ENCODE measurements at regions not wholly inside any gene's neighbourhood (a gene's known extent, or its start where the extent isn't known, plus 50 kb on each side); places are given as distances from the start of the nearest gene placed in this dataset.

DNA sequence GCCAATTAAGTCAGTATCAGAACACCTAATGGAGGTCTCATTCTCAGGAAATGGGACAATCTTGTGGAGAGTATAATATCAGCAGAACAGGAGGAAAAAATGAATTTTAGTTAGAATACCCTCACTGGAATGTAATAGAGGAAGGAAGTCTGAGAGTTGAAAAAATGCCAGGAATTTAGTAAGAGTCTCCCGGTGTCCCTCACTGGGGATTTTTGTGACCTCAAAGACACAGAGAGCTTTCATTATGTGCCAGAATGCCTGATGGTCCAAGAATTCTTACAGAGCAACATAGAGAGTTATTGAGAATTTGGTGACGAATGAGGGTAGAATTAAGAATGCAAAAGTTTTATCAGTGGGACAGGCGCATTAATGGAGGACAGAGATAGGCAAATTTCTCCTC is 443.5 kb upstream of the B3GALT2 start:
- DNase-seq (ENCODE audit: low read depth in 2 of 2) = no peak

DNA sequence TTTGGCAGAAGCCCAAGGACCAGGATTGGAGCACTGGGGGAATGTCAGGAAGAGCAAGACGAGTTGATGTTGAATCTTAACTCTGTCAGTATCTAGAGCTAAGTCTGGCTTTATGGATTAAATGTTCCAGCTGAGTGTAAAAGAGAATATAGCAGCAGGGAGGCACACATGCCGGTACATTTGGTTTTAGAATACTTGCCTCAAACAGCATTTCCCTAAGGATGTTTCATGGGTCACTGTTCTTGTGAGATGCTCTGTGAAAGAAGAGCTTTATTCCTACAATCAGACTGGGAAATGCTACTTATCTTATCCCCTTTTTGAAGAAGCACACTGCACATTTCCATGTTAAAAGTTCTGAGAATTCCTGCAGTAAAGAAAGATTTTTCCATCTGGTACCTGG is 440.3 kb upstream of the B3GALT2 start:
- DNase-seq (ENCODE audit: low read depth in 2 of 2) = no peak

DNA sequence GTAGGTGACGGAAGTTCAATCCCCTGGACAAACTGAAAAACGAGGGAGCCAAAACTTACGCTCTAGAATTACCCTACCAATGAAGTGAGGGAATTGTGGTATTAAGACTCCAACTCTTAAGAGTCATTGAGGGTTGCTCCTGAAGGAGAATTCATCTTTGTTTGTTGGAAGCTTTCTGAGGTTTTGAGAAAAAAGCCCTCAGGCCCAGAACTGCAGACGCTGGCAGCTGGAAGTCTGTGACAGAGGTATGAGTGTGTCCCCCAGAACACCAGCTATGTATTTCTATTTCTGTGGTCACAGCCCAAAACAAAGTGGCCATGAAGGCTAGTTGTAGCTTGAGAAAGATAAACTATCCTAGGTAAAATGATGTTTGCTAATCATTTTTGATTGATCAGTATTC is 438.8 kb upstream of the B3GALT2 start:
- DNase-seq (ENCODE audit: low read depth in 2 of 2) = no peak

DNA sequence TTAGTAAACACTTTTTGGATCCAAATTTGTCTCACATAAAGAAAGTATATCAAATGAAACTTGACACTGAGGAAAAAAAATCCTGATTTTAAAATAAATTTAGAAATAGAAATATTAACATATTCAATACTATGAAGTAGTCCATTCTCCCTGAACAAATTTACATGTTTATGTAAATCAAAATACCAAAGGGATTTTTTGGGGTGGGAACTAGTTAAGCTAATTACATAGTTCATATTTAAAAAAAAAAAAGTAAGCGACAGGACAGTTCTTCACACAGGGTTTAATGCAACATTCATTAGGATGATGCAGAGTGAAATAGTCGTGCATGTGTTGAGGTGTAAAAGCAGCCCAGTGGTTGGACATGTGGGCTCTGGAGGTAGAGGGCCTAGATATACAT is 433.5 kb upstream of the B3GALT2 start:
- no peak for DNase-seq (ENCODE audit: low read depth in 2 of 2)

DNA sequence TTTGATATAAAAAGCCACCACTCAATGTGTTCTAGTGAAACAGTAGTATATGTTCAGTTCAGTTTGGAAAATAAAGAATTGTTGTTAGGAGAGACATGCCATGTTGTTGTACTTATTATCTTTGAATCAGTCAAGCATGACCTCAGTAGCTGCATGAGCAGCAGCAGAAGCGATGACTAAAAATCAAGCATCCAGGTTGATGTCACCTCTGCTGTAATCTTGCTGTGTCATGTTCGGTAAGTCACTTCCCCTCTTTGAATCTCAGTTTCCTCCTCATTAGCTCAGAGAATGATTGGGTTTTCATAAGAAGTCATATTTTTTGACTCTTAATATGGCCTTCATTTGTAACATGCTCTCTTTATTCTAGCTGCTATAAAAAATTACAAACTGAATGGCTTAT is 428.4 kb upstream of the B3GALT2 start:
- no peak for DNase-seq (ENCODE audit: low read depth in 2 of 2)

DNA sequence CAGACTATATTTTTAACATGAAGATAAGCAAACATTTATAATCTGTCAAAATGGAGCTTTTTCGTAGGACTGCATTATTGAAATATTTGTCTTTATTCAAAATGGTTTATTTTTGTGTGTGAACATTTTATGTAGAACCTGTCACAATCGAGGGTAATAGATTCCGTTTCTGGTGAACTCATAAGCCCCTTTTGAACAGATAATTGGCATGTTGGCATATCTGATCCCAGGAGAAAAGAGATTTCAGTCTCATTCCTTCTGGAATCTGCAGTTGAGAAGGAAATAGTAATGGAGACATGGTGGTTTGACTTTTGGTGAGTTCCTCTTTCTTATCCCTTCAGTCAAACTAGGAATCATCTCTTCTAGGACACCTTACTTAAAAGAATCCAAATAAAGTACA is 427.9 kb upstream of the B3GALT2 start:
- DNase-seq (ENCODE audit: low read depth in 2 of 2) = no peak

DNA sequence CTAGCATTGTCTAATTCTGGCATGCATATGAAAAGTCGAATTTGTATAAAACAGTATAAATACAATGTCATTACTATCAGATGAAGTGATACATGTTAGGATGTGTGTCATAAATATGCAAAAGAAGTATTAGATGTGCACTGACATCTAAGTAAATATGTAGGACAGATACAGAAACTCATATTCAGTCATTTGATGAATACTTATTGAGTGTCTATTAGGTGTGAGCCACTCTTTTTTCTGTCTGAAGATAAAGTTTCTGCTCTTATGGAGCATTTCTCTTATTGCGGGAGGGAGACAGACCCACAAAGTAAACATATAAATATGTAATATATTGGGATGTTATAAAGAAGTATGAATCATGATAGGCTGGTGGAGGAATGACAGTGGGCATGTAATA is 426.6 kb upstream of the B3GALT2 start:
- DNase-seq (ENCODE audit: low read depth in 2 of 2) = no peak

DNA sequence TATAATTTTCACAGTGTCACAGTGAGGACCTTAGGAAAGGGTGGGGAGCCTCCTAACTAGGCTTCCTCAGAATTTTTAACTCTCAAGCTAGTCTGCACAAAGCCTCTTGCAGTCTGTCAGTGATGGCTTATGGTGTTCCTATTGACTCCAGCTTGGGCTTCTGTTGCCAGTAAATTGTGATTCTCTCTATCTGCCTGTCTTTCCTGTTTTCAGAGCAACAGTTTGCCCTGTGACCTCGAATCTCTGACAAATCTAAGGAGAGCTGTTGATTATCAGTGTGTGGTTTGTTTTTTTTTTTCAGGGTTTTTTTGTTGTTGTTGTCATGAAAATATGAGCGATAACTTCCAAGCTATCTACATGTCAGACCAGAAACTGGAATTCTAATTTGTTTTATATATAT is 423.2 kb upstream of the B3GALT2 start:
- DNase-seq (ENCODE audit: low read depth in 2 of 2) = no peak

DNA sequence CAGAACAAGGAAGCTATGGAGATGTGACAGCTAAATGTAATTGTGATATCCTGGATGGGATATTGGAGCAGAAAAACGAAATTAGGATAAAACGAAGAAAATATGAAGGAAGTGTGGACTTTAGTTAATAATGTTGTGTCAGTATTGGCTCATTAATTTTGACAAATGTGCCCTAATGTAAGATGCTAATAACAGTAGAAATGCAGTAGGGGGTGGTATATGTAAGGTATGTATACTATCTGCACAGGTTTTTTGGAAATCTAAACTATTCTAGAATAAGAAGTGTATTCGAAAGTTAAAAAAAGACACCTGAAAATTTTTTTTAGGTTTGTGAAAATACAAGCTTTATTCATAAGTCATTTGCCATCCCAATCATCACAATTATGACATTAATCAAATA is 421.4 kb upstream of the B3GALT2 start:
- no peak for DNase-seq (ENCODE audit: low read depth in 2 of 2)

DNA sequence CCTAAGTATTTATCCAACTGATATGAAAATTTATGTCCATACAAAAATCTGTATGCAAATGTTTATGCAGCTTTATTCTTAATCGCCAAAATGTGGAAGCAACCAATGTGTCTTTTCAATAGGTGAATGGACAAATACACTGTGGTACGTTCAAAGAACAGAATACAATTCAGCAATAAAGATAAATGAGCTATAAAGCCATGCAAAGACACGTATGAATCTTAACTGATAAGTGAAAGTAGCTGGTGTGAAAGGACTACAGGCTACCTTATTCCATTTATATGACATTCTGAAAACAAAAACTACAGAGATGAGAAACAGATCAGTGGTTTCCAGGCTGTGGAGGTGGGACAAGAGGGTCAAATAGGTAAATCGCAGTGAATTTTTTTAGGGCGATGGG is 419.6 kb upstream of the B3GALT2 start:
- DNase-seq (ENCODE audit: low read depth in 2 of 2) = no peak

DNA sequence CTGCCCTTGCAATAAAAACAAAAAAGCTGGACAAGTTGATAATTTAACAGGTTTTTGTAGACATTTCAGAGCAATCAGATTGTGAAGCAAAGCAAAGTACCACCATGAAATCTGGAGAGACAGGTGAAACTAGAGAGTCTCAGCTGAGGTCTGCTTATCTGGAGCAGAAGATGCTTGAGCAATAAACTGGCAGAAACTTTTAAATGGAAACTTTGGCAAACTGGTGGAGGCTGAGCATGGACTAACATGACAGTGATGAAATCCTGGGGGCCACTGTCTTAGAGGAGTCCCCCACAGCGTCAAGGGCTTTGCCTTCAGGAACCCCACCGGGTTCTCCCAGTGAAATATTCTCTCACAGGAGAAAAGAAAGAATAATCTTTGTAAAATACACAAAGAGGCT is 416.3 kb upstream of the B3GALT2 start:
- DNase-seq (ENCODE audit: low read depth in 2 of 2) = no peak

DNA sequence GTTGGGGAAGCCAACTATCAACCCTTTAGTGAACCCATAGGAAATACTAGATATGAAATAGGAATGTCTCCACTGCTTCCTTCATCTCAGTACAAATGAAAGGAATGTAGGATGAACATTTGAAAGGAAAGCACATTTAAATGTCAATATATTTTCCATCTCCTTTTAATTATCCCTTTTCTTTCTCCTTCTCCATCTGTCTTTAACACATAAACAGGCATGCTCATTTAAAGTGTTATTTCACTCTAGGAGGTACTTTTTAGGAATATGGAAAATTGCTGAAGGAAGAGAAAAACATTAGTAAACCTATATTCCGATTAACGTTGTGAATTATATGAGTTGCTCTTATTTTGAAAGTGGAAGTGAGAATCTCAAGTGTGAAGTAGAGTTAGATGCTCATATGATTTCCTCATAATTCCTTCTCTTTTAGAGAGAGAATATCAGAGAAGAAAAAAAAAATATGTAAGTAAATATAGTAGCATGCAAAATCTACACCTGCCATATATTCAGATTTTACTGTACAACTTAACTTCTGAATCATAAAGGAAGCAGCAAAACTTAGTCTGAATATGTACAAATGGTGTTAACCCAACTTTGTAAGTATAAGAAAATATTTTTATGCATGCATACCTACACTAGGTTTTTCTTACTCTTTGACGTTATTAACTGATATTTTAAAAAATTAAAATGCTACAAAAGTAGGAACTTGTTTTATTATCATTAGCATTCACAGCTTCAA is 406.9 kb upstream of the B3GALT2 start:
- no peak for DNase-seq (ENCODE audit: low read depth in 2 of 2)

DNA sequence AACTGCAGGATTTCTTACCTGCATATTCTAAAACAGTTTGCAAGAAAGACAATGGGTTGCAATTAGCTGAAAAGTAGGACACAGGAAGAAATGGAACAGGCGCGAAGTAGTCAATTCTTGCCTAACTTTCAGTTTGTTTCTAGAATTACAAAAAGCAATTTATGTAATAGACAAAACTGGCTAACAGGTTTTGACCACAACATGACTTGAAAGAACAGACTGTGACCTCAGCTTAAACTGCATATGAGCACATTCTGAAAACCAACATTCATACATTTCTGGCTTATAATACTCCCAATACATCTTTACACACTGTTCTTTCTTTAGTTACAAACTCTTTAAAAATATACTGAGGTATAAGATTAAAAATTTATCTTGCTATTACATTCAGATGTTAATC is 405.9 kb upstream of the B3GALT2 start:
- DNase-seq (ENCODE audit: low read depth in 2 of 2) = no peak

DNA sequence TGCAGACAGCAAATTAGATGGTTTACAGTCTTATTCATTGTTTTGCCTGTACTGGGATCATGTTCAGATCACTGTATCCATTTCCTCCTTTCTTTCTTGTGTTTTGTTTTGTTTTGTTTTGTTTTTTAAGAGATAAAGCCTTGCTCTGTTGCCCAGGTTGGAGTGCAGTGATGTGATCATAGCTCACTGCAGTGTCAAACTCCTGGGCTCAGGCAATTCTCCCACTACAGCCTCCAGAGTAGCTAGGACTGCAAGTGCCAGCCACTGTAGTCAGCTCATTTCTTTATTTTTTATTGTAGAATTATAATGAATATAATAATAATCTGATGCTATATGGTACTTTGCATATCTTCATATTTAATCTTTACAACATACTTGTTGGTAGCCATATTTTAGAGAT is 403.7 kb upstream of the B3GALT2 start:
- DNase-seq (ENCODE audit: low read depth in 2 of 2) = no peak

DNA sequence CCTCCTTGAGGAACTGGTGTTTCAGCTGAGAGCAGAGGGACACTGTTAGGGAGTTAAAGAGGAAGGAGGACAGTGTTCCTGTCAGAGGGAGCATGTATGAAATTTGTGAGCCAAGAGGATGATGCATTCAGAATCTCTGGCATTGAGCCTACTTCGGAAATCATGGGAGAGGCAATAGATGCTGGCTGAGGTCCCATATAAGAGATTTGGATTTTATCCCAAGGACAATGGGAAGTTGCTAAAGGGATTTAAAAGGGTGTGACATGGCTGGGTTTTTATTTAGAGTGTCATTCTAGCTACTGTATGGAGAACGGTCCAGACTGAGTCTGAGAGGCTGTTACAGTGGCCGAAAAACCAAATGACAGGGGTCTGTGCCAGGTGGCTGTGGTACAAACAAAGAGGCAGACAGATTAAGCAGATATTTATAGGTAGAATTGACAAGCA is 403.2 kb upstream of the B3GALT2 start:
- DNase-seq (ENCODE audit: low read depth in 2 of 2) = no peak

DNA sequence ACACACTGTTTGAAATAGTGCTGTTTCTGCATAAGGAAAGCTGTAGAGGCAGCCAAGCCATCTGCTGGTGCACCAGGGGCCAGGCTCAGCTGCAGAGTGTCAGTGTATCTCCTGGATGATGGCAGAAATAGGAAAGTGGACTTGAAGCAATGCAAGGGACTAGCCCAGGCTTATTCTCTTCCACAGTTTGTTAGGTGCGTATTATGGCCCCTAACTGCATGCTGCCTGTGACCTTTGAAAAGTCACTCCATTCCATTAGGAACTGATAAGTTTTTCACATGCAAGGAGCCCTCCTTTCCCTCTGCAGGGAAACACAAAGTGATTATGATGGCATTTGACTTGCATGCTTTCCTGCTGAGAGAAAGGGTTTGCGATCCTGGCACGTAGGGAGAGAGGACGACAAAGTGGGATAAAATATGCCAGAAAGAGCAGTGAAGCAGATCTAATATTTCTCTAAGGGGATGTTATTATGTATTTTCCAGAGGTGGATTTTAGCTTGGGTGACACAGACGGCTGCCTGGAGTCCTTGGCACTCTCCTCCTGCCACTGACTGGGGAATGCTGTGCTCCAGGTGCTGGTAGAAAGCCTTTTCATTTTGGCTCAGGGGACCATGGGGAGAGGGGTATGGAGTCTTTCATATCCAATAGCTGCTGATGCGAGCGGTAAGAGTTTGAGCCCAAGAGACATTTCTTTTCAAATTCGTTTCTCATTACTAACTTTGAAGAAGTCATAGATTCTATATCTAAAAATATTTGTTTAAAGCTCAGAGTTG is 402.1 kb upstream of the B3GALT2 start:
- DNase-seq (ENCODE audit: low read depth in 2 of 2) = no peak

DNA sequence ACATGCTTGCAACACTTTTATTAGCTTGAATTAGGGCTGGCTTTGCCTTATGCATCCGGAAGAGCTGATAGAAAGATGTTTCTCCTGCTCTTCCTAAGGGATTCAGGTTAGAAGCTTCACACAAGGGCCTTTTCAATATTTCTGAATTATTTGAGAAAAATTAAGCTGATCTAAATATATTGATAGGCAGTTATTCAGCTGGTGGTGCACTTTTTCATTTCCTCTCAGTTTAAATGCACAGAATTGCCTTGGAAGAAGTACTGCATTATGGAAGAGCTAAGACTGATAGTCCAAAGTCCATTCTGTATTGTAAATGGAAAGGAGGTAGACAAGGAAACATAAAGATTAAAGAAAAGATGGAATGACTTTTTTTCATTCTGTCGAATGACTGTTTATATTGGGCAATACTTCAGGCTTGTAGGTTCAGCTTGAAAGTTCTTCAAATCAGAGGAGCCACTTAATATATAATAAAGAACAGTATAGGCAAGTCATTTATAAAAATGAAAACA is 398.4 kb upstream of the B3GALT2 start:
- DNase-seq (ENCODE audit: low read depth in 2 of 2) = no peak

DNA sequence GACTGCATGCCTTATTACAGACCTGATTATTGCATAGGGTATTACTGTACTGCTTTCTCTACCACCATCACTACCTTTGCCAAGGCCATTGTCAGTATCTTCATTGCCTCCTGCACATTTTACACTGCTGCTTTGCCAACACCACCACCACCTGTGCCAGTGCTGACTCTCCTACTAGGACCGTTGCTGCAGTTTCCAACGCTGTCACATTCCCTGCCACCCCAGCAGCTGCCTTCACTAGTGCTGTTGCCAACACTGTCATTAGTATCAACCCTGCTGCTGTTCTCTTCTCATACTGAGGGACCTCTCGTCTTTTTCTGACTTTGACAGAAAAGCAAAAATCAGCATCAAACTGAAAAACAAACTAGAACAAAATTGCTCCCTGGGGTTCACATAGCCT is 394.9 kb upstream of the B3GALT2 start:
- DNase-seq (ENCODE audit: low read depth in 2 of 2) = no peak

DNA sequence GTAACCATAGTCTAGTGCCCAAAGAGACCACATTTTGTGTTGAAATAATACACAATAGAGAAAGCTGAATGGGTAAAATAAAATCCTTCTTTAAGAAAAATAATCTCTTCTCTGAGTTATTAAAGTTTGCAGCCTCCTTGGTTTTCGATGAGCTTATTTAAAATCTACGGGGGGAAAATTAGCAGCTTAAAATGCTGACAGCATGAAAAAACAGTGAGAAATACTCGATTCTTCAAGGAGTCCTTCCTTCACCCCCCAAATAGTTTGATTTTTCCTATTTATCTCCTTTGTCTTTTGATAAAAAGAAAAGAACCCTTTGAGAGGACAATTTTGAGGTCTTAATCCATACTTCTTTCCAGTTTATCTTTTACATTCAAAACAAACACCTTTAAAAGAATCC is 394.0 kb upstream of the B3GALT2 start:
- DNase-seq (ENCODE audit: low read depth in 2 of 2) = no peak

DNA sequence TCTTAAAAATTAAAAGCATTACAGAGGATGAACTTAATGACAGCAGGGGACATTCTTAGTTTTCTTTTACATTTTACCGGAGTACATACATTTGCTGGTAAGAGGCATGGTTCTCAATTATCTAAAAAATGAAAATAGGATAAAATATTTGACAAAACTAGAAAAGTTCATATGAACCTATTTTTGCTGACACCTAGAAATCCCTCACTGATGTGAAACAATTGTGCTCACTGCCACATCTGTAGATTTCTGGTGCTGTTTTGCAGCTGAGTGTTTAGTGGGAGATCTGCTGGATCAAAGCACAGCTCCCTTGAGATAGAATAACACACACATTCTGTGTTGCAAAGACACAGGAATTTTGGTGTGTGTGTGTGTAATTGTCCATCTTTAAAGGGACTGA is 392.9 kb upstream of the B3GALT2 start:
- DNase-seq (ENCODE audit: low read depth in 2 of 2) = no peak

DNA sequence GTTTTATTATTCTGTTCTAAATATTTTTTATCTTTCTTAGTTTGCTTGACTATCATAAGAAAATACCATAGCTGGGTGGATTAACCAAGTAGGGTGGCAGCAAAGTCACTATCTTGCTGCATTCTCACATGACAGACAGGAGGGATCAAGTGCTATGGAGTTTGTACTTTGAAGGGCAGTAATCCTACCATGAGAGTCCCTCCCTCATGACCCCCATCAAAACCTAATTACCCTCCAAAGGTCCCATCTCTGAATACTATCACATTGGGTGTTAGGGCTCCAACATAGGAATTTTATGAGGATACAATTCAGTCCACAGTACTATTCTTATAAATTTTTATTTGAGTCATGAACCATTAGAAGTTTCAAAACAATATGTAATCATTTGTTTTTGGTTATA is 388.5 kb upstream of the B3GALT2 start:
- DNase-seq (ENCODE audit: low read depth in 2 of 2) = no peak

DNA sequence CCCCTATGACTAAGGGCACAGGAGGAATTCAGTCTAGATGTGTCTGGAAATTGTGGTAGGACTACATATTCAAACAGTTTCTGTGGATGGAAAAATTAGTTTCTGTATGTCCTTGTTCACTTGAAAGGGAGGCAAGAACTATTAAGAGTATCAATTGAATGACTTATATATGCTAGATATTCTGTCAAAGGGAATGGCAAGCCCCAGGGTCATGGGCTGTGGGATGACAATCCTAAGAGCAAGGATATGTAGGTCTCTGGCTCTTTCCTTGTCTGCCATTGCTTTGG is 383.5 kb upstream of the B3GALT2 start:
- no peak for DNase-seq (ENCODE audit: low read depth in 2 of 2)

DNA sequence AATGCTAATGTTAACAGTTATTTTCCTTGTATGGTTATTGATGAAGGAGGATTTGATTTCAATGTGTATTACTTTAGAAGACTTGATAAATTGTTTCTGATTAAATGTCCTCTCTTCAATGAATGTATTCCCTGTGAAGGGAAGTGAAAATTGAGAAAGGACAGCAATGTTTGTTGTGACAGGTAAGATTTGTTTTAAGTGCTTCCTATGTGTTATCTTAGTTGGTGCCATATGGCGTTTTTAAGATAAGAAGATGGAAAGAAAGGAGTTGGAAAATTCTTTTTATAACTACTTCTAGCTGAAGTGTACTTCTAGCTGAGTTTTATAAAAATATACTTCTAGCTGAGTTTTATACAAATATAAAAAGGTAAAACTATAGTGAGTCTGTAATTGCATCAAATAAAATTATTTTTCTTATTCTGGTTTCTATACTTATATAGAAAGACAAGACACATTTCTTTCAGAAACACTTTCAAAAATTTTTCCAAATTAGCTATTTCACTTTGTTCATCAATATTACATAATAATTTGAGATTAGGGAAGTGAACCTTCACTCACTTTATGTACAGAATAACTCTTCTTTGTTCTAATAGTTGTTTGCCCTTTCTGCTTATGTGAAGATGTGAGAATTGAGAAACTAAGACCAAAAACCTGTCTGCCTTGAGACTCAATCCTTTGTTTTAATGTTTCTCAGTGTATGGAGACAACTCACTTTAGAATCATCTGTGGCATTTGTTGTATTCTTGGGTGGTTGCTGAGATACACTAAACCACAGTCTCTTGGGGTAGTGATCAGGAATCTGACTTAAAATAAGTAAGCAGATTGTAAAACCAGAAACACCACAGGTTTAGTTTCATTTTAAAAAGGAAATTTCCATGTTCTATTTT is 382.9 kb upstream of the B3GALT2 start:
- DNase-seq (ENCODE audit: low read depth in 2 of 2) = no peak
